HG02759 (cell line): ENCODE measurements at regions not wholly inside any gene's neighbourhood (a gene's known extent, or its start where the extent isn't known, plus 50 kb on each side); places are given as distances from the start of the nearest gene placed in this dataset.

Source experiments
- ATAC-seq: cut with Tn5 transposase; IDR thresholded peaks from one replicate; pipeline ENCODE4 v1.9.1; 2021; ENCODE audit warnings: mild to moderate bottlenecking, moderate library complexity; ENCODE audit not compliant: unreplicated experiment

GRCh38 chr12:94786906-94787305, 136.5 kb upstream of the TMCC3 start:
- no peak for ATAC-seq

DNA sequence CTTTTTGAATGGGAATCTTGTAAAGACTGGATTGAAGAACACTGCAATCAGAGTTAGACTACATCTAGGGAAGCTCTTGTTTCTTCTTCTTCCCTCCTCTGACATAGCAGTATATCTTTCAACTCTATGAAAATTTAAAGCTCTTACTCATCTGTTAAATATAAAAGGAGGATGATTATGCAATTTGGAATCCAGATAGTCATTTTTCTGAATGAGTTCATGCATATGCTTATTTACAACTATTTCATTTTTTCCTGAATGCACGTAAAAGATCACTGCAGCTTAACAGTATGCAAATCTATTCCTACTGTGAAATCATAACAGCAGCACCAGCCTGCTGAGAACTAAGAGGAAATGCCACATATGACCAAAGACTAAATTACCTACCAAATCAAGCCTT, 133.5 kb upstream of the TMCC3 start:
- ATAC-seq: no peak

- ATAC-seq: no peak
Measured at GRCh38 chr12:94783343-94783742, 133.0 kb upstream of the TMCC3 start.

DNA sequence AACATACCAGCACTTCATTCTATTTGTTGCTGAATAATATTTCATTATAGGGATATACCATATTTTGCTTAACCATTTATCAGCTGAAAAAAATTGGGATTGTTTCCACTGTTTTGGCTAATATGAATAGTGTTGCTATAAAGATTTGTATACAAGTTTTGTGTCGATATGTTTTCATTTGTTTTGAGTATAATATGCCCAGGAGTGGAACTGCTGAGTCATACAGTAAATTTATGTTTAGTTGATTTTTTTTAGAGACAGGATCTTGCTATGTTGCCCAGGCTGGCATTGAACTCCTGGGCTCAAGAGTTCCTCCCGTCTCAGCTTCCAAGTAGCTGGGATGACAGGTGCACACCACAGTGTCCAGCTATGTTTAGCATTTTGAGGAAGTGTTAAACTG, 131.5 kb upstream of the TMCC3 start:
- ATAC-seq: no peak

DNA sequence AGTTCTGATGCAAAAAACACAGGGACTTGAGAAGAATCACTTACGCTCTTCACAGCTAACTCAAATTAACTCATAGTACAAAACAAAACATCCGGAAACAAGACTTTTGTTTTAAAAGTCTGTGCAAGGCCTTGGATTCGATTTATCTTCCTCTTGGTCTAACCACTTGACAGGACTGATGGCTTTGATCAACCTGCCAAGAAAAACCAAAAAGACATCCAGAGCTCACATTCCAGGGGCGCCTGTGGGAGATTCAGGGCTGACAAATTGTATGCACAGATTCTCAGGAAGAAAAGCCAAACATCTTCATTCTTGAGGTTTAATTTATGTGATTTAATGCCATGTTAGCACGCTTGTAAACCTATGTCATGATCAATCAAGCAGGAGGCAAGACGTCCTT, 129.1 kb upstream of the TMCC3 start:
- no peak for ATAC-seq

DNA sequence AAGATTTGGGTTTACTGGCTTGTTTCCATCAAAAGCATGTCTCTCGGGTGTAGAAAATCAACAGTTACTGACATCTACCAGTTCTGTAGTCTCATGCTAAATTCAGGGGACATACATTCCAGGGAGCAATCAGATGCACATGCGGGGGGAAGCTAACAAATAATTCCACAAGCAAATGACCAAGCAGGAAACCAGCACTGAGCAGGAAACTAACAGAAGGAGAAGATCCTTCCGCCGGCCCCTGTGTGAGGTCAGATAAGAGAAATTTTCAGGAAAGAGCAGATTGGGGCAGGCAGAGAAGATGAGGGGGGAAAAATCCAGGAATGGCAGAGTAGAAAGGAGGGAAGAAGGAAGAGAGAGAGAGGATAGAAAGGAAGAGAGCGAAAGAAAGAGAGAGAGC, 127.6 kb upstream of the TMCC3 start:
- ATAC-seq: no peak

GRCh38 chr12:94775710-94776109, 125.4 kb upstream of the TMCC3 start:
- no peak for ATAC-seq

DNA sequence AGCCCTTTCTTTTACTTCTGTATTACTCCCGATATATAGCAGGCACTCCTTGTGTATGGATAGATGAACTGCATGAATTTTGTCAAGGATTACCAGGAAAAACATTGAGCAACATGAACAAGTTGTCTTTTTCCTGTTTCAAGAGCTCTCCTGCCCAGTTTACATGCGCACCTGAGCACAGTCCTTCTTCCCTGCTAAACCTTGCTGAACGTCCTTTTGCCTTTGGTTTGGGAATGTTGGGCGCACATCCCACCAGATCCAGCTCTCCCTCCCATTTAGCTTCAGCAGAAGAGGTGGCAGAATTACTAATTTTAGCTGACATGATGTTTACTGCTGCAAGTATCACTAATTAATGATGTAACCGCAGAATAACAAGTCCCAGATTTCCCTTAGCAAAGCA, 121.4 kb upstream of the TMCC3 start:
- no peak for ATAC-seq

DNA sequence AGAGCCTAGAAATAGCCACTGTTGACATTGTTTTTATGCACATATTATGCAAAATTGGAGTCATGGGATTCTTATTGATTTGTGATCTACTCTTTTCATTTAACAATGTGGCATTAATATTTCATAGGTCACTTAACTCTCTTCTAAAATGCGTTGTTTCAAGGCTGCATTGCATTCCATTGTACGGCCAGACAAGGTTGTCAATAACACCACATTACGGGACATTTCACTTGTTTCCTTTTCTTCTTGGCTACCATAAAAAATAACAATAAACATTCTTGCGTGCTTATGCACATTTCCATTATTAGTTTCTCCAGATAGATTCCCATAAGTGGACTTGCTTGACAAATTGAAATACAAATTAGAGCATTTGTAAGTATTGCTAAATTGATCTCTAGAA, 120.8 kb upstream of the TMCC3 start:
- ATAC-seq: no peak

GRCh38 chr12:94770791-94771190, 120.4 kb upstream of the TMCC3 start:
- ATAC-seq: no peak

- ATAC-seq: no peak
Measured at GRCh38 chr12:94769776-94770759, 119.7 kb upstream of the TMCC3 start.

GRCh38 chr12:94769047-94769420, 118.7 kb upstream of the TMCC3 start:
- peak; percentile 89 for ATAC-seq

DNA sequence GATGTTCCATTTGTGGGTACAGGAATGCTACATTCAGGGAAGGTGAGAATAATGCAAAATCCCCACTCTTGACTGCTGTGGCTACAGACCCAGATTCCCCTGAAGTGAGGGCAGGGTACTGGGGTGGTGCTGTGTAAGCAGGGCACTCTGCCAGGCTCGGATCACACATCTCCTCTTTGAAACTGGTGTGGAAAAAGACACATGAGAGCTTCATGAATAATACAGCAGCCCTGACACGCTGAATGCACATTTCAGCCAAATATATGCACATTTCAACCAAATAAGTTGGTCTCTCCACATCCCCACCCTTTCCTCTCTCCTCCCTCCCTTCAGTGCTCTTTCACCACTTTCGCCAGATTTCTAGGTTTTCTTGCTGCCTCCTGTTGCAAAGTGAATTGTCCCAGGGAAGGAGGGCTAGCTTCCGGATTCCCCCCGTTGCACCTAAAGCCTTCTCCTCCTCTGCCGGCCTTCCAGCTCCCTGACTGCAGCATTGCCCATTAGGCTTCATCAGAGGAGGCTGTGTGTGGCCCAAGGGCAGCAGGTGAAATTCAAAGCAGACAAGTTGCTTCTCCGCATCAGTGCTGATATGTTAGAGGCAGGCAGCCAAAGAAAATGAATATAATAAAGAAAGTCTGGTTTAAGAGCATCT, 118.2 kb upstream of the TMCC3 start:
- peak; percentile 68 for ATAC-seq

GRCh38 chr12:94767956-94768355, 117.6 kb upstream of the TMCC3 start:
- ATAC-seq: no peak

GRCh38 chr12:94766397-94766796, 116.0 kb upstream of the TMCC3 start:
- no peak for ATAC-seq

DNA sequence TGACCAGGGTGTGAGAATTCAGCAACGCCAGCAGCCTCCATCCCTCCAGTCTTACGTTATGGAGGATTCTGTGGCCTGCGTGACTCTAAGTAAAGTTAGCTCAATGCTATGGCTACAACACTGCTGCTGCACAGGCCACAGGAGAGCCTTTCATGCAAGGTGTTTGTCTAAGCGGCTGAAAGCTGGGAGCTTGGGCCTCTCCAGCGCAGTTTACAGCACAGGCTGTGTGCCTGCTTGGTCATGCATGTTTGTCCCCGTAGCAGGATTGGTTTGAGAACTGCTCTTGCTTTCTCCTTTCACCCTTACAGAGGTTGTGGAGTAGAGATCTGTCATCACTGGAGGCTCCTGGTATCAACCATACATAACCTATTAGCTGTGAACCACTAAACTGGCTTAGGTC, 113.1 kb upstream of the TMCC3 start:
- ATAC-seq: no peak

DNA sequence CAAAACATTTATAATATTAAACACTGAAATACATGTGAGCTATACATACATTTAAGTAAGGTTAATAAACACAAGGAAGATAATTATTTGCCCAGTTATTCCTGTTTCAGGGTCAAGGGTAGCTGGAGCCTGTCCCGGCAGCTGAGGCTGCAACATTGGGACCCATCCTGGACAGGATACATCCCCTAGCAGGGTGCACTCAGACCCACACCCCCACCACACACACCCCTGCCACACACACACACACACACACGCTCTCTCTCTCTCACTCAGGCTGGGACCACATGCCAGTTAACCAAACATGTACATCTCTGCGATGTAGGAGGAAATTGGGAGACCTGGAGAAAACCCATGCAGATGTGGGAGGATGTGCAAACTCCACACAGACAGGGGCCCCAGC, 112.6 kb upstream of the TMCC3 start:
- ATAC-seq: no peak

DNA sequence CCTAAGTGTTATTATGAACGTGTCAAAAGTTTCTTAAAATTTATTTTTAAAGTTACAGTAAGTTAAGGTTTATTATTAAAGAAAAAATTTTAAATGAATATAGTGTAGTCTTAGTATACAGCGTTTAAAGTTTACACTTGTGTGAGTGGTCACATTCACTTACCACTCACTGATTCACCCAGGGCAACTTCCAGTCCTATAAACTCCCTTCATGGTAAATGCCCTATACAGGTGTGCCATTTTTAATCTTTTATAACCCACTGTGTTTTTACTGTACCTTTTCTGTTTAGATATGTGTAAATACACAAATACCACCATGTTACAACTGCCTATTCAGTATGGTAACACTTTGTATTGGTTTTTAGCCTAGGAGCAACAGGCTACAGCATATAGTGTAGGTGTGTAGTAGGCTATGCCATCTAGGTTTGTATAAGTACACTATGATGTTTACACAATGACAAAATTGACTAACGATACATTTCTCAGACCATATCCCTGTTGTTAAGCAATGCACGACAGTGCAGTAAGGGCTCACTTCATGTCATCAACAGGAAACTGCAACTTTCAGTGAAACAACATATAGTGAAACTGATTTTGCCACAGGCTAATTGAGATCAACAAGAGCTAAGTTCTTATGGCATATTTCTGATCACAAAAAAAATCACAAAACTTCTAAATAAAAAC, 112.0 kb upstream of the TMCC3 start:
- ATAC-seq: peak; percentile 83

DNA sequence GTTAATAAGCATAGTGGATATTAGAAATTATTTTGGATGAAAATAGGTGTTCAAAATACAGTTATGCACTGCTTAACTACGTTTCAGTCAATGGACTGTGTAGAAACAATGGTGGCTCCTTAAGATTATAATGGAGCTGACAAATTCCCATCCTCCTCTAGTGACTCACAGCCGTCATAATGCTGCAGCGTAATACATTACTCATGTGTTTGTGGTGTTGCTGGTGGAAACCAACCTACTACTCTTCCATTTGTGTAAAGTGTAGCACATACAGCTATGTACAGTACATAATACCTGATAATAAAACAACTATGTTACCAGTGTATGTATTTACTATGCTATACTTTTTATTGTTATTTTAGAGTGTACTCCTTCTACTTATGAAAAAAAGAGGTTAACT, 111.2 kb upstream of the TMCC3 start:
- no peak for ATAC-seq

- ATAC-seq: no peak
Measured at GRCh38 chr12:94760786-94761185, 110.4 kb upstream of the TMCC3 start.

DNA sequence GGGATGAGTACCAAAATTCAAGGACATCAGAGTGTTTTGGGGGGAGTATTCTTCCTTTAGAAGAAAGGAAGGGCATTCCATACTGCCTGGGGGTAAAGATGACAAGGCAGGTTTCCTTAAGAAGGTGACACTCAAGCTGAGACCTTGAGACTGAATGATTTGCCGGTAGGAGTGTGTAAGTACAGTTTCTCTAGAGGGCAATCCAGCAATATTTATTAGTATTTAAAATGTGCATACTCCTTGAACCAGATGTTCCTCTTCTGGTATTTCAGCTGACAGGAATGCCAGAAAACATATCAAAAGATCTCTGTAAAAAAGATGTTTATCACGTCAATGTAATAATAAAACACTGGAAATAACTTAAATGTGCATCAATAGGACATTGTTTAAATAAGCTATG, 106.4 kb upstream of the TMCC3 start:
- no peak for ATAC-seq

DNA sequence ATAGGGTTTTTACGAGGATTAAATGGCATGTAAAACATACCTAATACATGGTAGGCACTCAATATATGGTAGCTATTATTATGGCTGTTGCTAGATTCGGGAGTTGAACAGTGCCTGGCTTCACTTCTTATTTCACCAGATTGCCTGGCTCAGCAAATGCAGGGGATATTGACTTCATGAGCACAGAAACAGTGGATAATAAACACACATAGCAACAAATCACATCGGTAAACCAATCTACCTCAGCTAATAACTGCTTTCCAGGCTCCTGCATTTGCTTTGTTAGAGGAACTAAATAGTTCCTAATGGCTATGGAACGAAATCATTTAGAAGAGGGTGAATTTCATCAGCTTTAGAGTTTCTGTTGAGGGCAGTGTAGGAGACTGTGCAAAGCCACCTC, 105.2 kb upstream of the TMCC3 start:
- ATAC-seq: no peak
